ENCODE measurements at regions not wholly inside any gene's neighbourhood (a gene's known extent, or its start where the extent isn't known, plus 50 kb on each side); places are given as distances from the start of the nearest gene placed in this dataset.

DNA sequence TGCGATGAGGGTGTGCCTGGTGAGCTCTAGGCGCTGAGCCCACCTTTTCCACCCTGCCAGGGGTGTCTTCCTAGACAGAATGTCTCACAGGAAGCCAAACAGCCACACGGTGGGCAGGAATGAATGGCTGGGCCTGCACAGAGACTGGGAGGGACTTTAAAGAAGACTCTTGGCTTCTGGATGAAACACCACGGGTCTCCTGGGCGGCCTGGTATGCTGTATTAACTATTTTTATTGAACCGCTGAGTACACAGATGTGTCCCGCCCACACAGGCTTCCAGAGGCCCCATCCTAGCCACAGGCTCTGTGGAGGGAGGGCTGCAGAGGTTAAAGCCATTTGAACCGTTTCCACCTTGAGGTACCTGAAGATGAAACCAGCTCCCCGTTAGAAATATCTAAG is 115.2 kb upstream of the CXCL14 start (continued):
- TF ChIP-seq ETS1 (IDR thresholded peaks at IDR 0.05) (no peak), NANOG (IDR thresholded peaks at IDR 0.05; ENCODE audit: borderline replicate concordance) (no peak), EZH2 (IDR thresholded peaks at IDR 0.05; ENCODE audit: low read depth, unreplicated experiment) (no peak), CTCF (conservative IDR thresholded peaks at IDR 0.05; ENCODE audit: low read depth in 2 of 2) (no peak), ZNF331 (CRISPR knock-in tag; IDR thresholded peaks at IDR 0.05; ENCODE audit: low read depth) (no peak), EZH2phosphoT487 (IDR thresholded peaks at IDR 0.05; ENCODE audit: unreplicated experiment) (no peak), CREB1 (CRISPR knock-in tag; IDR thresholded peaks at IDR 0.05; ENCODE audit: low read depth) (no peak), JUNB (IDR thresholded peaks at IDR 0.05; ENCODE audit: unreplicated experiment) (no peak), ZNF114 (CRISPR knock-in tag; IDR thresholded peaks at IDR 0.05) (no peak)
- TF ChIP-seq, protein P1, sequence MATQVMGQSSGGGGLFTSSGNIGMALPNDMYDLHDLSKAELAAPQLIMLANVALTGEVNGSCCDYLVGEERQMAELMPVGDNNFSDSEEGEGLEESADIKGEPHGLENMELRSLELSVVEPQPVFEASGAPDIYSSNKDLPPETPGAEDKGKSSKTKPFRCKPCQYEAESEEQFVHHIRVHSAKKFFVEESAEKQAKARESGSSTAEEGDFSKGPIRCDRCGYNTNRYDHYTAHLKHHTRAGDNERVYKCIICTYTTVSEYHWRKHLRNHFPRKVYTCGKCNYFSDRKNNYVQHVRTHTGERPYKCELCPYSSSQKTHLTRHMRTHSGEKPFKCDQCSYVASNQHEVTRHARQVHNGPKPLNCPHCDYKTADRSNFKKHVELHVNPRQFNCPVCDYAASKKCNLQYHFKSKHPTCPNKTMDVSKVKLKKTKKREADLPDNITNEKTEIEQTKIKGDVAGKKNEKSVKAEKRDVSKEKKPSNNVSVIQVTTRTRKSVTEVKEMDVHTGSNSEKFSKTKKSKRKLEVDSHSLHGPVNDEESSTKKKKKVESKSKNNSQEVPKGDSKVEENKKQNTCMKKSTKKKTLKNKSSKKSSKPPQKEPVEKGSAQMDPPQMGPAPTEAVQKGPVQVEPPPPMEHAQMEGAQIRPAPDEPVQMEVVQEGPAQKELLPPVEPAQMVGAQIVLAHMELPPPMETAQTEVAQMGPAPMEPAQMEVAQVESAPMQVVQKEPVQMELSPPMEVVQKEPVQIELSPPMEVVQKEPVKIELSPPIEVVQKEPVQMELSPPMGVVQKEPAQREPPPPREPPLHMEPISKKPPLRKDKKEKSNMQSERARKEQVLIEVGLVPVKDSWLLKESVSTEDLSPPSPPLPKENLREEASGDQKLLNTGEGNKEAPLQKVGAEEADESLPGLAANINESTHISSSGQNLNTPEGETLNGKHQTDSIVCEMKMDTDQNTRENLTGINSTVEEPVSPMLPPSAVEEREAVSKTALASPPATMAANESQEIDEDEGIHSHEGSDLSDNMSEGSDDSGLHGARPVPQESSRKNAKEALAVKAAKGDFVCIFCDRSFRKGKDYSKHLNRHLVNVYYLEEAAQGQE (IDR thresholded peaks at IDR 0.05; ENCODE audit: unreplicated experiment) = no peak

GRCh38 chr5:135693371-135693955 is 114.7 kb upstream of the CXCL14 start:
- Histone ChIP-seq H4K20me1 (replicated peaks; ENCODE audit: insufficient read depth) (no peaks in the 10 kb centered on the region), H3K4me2 (no peak overlapping the region), H3K4me3 (no peak overlapping the region), H3K27me3 (ENCODE audit: insufficient read depth) (no peaks in the 10 kb centered on the region), H3F3A (replicated peaks; ENCODE audit: low read depth) (no peaks in the 10 kb centered on the region), H3K4me1 (ENCODE audit: insufficient read depth) (no peaks in the 10 kb centered on the region), H3K9me2 (ENCODE audit: insufficient read depth) (peaks cover 6% of the 10 kb centered on the region; the same call in 1 of the 2 replicates), H3K79me2 (replicated peaks; ENCODE audit: insufficient read depth) (no peaks in the 10 kb centered on the region), H3K27ac (ENCODE audit: low read depth) (no peak overlapping the region), H3K36me3 (ENCODE audit: insufficient read depth) (no peaks in the 10 kb centered on the region), H2AFZ (no peak overlapping the region)
- ATAC-seq (no peak), DNase-seq (ENCODE audit: low spot score) (no peak)
- Mint-ChIP-seq H3K27ac (no peak overlapping the region; the same call in 1 of the 2 replicates), H3K4me3 (no peak overlapping the region), H3K36me3 (ENCODE audit: low read depth) (no peaks in the 10 kb centered on the region), H3K9me3 (no peaks in the 10 kb centered on the region; the same call in 2 of the 3 replicates), H3K27me3 (ENCODE audit: insufficient read depth, low read depth, poor library complexity) (peaks cover 3% of the 10 kb centered on the region), H3K4me1 (peaks cover 4% of the 10 kb centered on the region; the same call in 1 of the 3 replicates)
- no peak for TF ChIP-seq JUNB (IDR thresholded peaks at IDR 0.05; ENCODE audit: unreplicated experiment)
